HPDE6-E6E7 (cell line): ENCODE measurements at regions not wholly inside any gene's neighbourhood (a gene's known extent, or its start where the extent isn't known, plus 50 kb on each side); places are given as distances from the start of the nearest gene placed in this dataset.

Source experiments
- DNase-seq: peaks from one replicate; pipeline ENCODE4 v3.0.0; 2011; ENCODE audit warnings: missing footprints; ENCODE audit errors: extremely low spot score

DNA sequence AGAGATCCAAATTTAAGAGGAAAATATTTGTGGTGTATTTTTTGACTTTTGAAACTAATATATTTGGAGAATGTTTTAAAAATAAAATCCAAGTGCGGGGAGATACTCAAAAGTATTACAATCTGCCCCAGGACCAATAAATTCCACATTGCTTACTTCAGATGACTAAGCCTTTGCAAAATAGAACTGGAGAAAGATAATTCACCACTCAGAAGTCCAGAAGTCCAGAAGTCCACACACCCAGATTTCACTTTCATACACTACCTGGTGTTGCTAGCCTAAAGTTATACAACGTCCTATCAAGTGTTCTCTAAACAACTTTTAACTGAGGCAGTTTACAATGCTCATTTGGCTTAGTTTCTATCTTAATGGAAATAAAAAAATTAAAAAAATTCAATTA, 487.0 kb upstream of the SEMA3D start:
- DNase-seq: no peak

DNA sequence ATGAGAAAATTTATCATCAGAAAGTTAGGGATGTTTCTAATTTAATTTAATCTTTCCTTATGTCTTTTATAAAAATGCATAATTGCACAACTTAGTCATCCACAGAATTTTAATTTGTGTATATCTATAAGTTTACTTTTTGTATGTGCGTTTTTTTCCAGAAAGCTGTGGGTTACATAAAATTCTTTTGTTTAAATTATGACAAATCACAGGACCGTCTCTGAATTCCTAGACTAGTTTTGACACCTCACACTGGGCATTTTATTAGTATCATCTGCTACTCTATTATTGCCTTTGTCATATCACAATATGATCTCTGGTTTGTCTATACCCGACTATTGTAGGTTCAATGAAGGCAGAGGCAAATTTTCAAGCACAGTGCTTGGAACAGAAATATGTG, 482.4 kb upstream of the SEMA3D start:
- DNase-seq: no peak

DNA sequence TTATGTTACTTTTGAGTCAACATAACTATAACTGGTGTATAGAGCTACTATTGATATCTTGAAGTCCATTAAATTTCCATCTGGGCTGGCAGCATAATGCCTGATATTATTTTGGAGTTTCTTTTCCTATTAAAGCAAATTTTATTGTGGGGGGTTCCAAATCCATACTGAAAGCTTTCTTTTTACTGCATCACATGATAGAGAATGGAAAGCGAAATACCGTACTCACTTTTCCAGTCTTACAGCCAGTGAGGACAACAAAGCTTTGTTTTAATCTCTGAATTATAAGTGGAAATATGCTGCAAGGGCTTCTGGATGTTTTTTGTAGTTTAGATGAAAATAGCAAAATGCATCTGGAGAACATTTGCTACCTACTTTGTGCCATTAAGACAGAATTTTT, 477.5 kb upstream of the SEMA3D start:
- no peak for DNase-seq

DNA sequence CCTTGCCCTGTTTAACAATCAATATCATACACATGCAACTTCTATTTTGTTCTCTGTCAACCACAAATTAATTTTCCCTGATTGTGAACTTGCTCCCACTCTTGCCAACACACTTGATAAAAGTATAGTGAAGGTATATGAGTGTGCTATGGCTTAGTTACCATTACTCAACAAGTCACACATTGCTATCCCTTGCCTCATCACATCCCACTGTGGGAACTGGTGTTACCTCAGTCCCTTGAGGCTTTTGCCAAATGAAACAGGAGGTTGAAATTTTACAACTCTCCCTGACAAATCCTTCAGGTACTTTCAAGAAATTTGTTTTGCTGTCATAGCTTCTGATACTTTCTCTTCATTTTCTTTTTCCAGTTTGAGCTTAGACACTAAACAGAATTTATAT, 472.5 kb upstream of the SEMA3D start:
- no peak for DNase-seq

DNA sequence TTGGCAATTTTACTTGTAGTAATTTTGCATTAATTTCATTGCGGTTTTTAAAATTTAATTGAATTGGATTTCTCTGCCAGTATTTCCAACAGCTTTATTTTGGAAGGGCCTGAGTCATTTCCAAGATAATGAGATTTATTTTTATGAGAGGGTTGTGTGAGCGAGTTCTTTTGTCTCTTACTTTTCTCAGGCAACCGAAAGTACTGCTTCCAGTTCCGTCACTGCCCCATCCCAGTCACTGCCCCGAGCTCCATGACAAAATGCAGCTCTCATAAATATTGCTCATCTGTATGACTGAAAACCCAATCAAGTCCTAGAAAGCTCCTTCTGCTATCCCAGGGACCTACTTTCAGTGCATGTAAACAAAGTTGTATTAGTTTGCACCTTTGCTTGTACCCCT, 468.4 kb upstream of the SEMA3D start:
- DNase-seq: no peak

DNA sequence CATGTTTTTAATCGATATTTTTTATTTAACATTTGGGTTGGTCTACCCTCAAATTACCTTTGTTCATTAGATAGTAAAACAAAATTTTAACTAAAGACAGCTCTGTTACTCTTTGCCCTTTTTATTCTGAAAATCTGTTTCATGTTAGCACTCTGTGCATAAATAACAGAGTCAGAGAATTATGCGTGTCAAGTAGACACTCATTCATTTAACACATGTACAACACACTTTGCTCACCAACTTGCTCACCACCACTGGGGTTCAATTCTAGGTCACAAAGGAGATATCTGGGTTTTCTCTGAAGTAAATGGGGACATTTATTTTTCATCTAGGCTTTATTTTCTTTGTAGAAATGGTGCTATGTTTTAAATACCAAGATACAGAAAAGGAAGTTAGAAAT, 457.4 kb upstream of the SEMA3D start:
- DNase-seq: no peak

DNA sequence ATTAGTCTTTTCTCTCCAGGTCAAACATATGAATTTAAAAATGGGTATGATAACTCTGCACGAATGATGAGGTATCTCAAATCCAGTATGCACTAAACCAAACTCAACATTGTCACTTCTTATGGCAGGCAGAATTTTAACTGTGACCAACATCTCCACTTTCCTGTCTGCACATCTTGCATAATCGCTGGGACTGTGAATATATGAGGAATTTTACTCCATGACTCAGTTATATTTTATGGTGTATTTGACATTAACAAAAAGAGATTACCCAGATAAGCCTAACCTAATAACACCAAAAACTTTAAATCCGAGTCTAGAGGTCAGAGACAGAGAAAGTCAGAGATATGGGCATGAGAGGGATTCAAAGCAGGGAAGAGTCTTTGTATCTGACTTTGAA, 454.5 kb upstream of the SEMA3D start:
- no peak for DNase-seq

DNA sequence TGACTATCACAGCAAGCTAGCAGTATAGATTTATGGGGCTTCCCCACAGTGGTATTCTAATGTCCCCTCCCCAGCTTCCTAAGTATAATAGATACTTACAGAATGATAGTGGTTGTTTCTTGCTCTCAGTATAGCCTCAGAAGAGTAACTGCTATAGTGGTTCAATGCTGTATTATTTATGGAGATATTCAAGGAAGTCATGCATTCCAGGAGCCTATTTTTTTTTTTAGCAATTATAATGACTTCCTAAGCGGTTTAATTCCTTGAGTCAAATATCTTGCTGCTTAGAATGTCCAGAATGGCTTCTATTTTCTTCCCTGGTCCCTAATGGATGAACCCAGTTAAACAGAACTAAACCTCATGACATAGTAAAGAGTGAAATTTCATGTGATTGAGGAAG, 451.5 kb upstream of the SEMA3D start:
- DNase-seq: no peak

DNA sequence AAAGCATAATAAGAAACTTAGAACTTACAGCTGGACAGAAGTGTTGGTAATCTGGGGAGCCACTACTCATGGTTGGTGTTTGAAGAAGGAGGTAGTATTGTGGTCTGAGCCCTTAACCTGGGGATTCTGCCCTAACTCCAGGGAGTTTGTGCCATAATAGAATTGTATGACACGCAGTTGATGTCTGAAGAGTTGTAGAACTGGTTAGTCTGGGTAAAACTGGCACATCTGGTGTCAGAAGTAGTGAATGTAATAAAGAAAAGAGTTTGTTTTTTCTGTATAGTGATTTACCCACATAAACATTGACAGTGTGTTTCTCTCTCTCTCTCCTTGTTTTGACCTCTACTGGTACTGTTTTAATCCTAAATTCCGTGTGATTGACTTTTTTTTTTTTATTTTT, 448.1 kb upstream of the SEMA3D start:
- DNase-seq: no peak

DNA sequence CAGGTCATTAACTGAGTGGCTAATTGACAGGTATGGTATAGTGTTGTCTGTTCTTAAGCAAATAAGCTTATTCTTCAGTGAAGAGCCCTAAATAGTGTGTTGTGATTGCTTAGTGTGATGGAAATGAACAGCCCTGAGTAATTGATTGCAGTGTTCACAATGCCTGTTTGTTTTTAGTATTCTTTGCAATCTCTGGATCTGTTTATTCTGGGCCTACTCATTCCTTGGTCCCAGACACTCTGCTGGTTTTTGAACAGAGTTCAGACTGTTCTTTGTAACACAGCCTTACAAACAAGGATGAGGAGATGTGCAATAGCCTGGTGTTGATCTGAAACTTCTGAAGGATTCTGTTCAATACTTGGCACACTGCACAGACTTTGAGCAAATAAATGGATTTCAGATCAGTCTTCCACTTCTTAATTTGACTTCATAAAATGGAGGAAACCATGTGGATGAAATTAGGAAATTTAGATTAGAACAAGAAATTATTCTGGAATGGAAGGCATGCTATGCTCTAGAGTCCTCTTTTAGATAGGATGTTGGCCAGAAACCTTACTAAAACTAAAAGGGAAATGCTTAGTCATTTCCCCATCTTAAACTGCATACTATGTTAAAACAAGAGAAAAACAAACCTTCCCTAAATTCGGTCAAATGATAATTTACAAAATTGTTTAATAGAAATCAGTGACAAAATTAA, 444.2 kb upstream of the SEMA3D start:
- no peak for DNase-seq

DNA sequence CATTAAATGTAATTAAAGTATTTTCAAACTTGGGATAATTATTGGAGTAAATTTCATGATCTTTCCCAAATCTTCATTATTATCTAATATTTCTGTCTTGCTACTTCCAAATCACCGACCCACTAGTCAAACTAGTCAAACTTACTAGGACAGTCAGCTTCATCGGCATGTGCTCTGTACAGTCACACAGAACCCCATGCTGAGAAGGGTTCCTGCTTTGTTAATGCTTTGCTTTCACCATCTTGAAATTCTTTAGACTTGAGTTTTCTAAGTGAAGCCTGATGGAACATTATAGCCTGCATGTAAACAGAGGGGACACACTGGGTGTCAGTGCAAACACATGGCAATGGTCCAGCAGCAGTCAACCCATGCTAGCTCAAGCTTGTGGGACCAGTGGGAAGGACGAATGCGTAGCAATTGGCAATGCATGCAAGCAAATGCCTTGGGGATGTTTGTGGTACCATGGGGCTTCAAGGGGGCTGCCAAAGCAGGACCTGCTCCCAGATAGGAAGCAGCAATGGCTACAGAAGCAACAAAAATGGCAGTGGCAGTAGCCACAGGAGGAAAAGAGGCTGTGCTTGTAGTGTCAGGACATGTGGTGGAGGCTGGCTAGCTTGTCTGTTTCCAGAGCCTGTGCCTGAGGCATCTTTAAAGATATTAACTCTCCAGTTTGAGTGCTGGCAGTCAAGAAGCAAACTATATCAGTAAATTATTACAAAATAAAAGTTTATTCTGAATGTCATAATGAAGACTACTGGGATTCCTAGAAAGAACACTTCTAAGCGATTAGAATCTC, 441.1 kb upstream of the SEMA3D start:
- DNase-seq: no peak

DNA sequence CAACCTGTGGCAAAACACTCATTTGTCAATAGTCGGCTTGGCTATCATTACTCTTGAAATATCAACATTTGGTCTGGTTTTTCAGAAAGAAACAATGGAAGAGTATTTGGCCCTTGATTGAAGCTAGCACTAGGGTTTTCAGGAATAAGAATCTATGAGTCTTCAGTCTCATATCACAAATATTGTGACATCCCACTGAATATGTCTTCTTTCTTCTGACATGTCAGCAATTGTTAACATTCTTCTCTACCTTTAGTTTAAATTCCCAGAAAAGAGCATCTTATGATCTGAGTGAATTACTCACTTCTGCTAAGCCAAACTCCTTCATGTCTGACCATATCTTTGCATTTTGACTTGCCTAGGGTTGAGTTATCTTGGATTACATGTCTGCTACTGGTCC, 435.2 kb upstream of the SEMA3D start:
- DNase-seq: no peak

DNA sequence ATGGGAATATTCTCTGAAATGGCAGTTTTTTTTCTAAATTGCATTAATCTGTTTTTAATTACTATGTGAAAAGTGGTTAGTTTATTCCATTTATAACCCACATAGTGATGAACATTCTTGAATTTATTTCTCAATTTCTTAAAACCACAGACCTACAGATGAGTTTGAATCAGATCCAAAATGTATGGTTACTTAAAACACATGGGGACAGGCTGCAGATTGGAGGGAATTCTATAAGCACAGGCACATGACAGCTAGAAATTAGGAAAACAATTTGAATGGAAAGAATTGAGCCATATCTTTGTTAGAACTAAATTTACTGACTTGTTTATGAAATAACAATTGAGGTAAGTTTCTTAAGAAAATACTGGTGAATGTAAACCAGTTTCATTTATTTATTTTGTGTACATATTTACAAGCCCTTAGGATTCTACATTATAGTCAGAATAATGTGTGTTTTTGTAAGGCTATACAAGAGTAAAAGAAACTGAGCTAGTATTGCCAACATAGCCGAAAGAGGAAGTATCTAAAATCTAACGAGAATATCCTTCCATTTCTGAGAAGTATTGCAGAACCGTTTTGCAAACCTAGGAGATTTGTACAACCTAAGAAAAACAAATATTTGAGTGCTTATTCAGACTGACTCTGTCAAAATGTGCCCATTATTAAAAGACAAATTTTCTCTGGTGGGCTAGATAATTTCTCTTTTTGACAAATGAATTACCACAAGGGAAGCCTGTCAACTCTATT, 434.3 kb upstream of the SEMA3D start:
- no peak for DNase-seq

DNA sequence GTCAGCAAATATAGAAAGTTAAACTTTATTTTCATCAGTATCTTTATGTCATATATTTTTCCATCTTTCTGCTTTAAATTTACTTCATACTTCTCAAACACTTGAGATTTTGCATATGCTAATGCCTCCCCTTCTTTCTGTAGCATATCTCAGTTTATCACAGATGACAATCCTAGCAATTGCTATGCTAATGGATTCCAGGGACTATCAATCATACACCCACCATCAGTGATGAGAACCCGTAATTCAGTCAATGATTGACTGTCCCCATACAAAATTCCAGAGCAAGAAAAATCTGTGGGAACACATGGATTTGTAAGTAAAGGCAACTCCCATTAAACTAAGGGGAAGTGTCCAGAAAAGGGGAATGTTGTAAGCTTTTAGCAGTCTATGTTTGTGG, 432.4 kb upstream of the SEMA3D start:
- DNase-seq: no peak

DNA sequence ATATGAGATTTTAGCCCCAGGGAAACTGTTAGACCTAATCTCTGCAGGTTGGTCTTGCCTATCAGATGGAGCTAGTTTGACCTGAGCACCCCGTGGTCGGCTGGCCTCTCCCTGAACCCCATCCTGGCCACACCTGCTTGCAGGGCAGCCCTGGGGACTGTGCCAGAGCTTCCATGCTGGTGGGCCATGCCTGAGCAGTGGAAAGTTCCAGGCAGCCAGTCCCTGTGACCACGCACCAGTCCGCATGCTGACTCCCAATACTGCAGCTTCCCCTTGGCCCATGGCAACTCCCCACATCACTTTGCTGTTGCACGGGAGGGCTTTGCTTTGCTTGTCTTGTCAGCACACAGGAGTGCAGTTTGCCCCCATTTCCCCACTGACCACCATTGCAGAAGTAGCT, 427.8 kb upstream of the SEMA3D start:
- DNase-seq: no peak

DNA sequence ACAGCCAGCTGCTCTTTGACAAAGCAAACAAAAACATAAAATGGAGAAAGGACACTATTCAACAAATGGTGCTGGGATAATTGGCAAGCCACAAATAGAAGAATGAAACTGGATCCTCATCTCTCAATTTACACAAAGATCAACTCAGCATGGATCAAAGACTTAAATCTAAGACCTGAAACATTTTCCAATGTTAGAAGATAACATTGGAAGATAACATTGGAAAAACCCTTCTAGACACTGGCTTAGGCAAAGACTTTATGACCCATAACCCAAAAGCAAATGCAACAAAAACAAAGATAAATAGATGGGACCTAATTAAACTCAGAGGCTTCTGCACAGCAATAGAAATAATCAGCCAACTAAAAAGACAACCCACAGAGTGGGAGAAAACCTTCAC, 425.7 kb upstream of the SEMA3D start:
- DNase-seq: no peak

DNA sequence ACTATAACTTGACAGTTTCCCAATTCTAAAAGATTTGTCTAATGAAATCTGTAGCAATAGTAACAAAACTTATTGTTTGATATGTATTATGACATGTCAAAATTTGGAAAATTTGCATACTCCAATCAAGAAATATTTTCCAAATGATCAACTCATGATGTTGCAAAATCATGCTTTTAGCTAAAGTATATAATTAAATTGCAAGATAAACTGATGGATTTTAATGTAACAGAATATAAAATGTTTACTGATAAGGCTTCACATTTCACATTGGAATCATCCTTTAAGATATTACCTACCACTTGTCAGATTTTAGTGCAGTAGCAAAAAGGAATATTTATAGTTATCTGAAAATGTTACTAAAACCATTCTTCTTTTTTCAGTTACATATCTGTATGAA, 421.9 kb upstream of the SEMA3D start:
- no peak for DNase-seq

DNA sequence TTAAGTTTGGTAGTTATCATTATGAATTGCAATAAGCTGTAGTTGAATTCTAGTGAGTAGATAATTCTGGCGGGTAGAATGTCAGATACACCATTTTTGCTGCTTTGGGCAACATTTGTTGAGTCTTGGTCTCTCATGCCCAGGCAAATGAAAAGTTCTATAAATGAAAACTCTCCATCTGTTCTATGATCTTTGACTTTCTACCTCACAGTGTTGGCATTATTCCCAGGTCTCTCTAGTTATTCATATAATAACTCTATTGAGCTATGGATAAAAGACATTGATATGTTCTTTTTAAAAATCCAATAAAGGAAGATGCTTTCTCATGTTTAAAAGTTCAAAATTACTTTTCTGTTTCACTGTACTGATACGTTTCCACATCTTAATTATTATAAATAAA, 415.3 kb upstream of the SEMA3D start:
- no peak for DNase-seq

DNA sequence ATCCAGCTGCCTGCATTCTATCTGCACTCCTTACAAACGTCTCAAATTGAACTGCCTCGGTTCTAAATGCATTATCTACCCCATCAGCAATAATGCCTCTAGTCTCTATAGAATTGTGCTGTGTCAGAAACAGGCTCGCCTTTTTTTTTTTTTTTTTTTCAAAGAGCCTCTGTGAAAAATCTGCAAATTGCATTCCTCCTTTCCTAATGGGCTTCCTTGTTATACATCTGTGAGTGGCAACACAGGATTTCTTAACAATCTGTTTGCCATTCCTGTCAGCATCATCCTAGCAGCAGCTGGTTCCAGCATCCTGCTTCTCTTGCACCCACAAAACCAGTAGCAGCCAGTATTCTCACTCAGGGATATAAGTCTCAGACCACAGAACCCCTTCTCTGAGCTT, 413.5 kb upstream of the SEMA3D start:
- DNase-seq: no peak

DNA sequence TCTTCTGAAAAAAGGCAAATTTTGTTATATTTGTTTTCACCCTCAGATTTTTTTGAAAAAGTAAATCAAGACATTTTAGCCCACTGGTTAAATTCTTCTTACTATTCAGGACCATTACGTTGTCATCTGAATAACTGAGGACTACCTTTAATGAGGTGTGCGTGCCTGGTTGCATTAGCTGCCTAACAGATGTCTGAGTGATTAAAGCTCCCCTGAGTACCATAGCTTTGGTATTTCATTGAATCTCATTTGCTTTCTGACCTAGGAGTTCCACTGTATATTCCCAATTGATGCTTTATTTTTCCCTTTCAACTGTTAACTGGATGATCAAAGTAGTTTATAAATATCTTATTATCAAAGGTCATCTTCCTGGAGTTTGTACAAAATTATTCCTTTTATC, 410.0 kb upstream of the SEMA3D start:
- DNase-seq: no peak

DNA sequence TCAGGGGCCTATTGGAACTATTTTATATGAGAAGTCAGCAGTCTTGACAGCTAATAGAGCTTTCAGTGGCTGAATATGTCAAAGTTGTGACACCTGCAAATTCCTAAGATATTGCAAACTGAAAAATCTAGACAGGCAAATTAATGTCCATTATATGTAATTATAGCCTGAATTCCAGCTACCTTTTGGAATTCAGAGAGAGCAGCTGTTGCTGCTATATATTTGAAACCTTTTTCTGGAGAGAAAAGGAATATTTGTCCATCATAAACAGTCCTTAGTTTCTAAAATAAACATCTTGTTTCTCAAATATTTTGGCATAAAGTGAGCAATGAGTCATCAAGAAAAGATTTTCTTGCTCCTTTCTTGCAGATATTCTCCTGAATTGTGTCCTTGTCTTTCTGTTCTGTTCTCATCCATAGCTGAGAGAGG, 408.9 kb upstream of the SEMA3D start:
- no peak for DNase-seq

DNA sequence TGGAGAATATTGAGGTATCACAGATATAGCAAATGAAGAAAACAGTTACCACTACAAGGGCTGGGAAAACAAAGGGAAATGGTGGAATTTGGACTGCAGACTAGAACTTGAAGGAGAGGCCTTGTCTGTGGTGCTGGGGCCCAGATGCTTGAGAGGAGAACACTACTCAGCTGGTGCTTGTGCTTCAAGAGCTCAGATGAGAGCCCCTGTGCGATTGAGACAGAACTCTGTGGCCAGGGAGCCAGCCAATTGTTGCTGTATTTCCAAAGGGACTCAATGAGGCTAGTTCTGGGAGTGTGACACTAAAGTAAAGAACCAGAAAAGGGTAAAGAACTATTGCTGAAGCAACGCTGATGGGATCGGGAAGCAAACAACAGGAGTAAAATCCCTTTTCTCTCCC, 406.5 kb upstream of the SEMA3D start:
- no peak for DNase-seq

DNA sequence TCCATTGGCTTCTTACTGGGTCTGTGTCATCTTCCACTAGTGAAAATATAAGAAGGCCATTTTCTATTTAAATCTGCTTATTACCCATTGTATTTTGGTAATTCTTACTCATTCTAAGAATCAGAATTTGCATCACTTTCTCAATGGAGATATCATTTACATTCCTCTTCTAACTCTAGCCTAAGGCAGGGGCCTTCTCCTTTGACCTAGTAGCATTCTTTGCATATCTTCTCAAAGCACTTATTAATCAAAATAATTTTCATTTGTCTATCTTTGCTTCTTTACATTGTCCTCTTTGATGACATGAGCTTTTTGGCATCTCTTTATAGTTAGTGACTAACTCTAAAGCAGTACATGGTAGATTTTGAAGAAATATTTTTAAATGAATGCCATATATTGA, 400.9 kb upstream of the SEMA3D start:
- no peak for DNase-seq
